Adrenal gland (tissue), 5 donors: ENCODE measurements at regions not wholly inside any gene's neighbourhood (a gene's known extent, or its start where the extent isn't known, plus 50 kb on each side); places are given as distances from the start of the nearest gene placed in this dataset.

Source experiments
- POLR2A ChIP-seq, 2 donors: fragments of 450-650 bp; IDR thresholded peaks; one replicate each; pipeline ENCODE4 v1.6.1; 2017; ENCODE audit warnings: antibody characterized with exemption in 2 of 2, mild to moderate bottlenecking in 2 of 2, moderate library complexity in 1 of 2
- TF ChIP-seq, protein P1 (sequence below), 6 experiments: fragments of 450-650 bp in 4 of 6; fragments of 200-600 bp in 2 of 6; sonication (generic) in 1 of 6; IDR thresholded peaks; 1 replicate in 5 of 6; 2 replicates in 1 of 6; pipeline versions ENCODE4 v1.5.1 to v1.8.0; 2016 to 2021; ENCODE audit warnings: antibody characterized with exemption in 6 of 6, mild to moderate bottlenecking in 2 of 6, moderate library complexity in 1 of 6
- donor health status: DM: no; HTN: no; CAD: no.

DNA sequence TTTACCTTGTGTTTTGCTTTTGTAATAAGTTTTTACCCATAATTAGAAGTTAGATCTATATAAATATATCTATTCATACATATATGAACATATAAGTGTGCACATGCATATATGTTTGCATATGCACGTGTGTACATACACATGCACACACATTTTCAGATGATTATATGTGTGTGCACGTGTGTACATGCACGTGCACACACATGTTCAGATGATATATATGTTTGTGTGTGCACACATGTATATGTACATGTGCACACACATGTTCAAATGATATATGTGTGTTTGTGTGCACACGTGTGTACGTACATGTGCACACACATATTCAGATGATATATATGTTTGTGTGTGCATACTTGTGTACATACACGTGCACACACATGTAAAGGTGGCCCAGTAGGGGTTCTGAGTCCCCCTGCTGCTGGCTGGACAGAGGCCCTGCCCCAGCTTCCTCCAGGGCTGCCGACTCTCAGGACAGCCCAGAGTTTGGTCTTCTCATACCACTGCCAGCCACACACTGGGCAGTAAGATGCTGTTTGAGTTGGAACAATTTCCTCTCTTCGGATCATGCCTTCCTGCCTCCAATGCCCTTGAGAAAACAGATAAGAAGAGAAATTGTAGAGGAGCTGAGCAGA, 252.3 kb upstream of the PPP2R2D start:
- TF ChIP-seq, protein P1, sequence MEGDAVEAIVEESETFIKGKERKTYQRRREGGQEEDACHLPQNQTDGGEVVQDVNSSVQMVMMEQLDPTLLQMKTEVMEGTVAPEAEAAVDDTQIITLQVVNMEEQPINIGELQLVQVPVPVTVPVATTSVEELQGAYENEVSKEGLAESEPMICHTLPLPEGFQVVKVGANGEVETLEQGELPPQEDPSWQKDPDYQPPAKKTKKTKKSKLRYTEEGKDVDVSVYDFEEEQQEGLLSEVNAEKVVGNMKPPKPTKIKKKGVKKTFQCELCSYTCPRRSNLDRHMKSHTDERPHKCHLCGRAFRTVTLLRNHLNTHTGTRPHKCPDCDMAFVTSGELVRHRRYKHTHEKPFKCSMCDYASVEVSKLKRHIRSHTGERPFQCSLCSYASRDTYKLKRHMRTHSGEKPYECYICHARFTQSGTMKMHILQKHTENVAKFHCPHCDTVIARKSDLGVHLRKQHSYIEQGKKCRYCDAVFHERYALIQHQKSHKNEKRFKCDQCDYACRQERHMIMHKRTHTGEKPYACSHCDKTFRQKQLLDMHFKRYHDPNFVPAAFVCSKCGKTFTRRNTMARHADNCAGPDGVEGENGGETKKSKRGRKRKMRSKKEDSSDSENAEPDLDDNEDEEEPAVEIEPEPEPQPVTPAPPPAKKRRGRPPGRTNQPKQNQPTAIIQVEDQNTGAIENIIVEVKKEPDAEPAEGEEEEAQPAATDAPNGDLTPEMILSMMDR (IDR thresholded peaks at IDR 0.05): no peak
- TF ChIP-seq POLR2A (IDR thresholded peaks at IDR 0.05): no peak
